GM12801 (cell line): ENCODE measurements at regions not wholly inside any gene's neighbourhood (a gene's known extent, or its start where the extent isn't known, plus 50 kb on each side); places are given as distances from the start of the nearest gene placed in this dataset.

Experiments
- CTCF ChIP-seq: IDR thresholded peaks from one replicate; pipeline ENCODE4 v1.5.1; 2011; ENCODE audit warnings: control low read depth; ENCODE audit not compliant: insufficient read length; ENCODE audit errors: extremely low read depth

DNA sequence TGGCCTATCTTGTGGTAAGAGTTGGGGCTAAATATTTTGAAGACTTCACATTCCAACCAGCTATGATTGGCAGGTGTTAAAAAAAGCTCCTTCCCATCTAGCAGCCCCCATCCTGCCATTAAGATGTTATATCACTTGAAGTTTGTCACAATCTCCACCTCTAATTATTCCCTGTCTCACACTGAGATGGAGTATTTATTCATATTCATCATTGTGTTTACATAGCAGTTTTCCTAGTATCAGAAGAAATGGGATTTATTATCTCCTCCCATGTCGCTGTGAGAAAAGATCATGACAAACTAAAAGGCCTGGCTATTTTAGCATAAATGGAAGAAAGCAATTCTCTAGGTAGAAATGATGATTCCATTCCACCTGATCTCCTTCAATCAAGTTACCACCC lies 653.6 kb downstream of the GABRG2 start:
- TF ChIP-seq CTCF = no peak

- no peak for TF ChIP-seq CTCF
These were observed 684.8 kb upstream of the CCNG1 start for GRCh38 chr5:162752612-162753011.

GRCh38 chr5:162762119-162762518 lies 675.3 kb upstream of the CCNG1 start:
- TF ChIP-seq CTCF = no peak

DNA sequence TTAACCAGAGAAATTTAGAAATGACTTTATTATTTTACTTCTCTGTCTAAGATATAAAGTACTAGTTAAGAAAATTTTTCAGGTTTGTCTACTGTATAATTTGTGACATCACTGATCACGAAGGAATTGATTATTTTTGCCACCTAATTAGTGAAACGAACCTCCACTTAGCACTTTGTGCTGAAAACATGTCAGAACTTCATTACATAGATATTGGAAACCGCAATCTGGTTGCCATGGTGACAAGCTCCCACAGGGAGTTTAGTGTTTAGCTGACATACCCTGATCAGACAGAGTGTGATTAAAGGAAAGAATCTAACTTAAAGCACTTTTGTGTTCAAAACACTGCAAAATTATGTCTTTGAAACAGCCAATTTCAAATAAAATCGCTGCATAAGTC lies 668.4 kb upstream of the CCNG1 start:
- no peak for TF ChIP-seq CTCF

DNA sequence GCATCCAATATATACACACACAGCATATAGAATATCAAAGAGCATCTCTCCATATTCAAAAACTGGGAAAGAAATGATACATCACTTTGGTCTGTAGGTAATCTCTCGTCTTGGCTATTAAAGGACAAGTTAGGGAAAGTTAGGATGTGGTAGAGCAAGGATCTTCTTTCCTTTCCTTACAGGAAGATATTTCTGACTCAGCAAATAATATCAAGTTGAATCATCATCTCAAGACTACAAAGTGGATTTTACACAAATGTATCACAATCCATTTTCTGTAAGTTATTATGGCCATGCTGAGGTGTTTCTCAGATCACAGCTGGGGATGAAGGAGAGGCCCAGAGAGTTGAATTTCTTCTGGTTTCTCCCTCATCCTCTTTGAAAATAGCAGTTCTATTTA lies 651.7 kb upstream of the CCNG1 start:
- no peak for TF ChIP-seq CTCF

- TF ChIP-seq CTCF = no peak
These were observed 651.2 kb upstream of the CCNG1 start for GRCh38 chr5:162786234-162786633.

GRCh38 chr5:162796507-162796906 lies 640.9 kb upstream of the CCNG1 start:
- no peak for TF ChIP-seq CTCF

- TF ChIP-seq CTCF = no peak
These were observed 637.1 kb upstream of the CCNG1 start for GRCh38 chr5:162800301-162800700.
